LNCAP (cell line): ENCODE measurements at regions not wholly inside any gene's neighbourhood (a gene's known extent, or its start where the extent isn't known, plus 50 kb on each side); places are given as distances from the start of the nearest gene placed in this dataset.

Experiments
- CTCF ChIP-seq: fragments of 450-650 bp; IDR thresholded peaks from 2 replicates; pipeline ENCODE4 v1.5.1; 2017; ENCODE audit warnings: mild to moderate bottlenecking

- TF ChIP-seq CTCF = no peak
These were observed 160.5 kb upstream of the NSMCE3 start for GRCh38 chr15:29430124-29430523.

- no peak for TF ChIP-seq CTCF
These were observed 160.0 kb upstream of the NSMCE3 start for GRCh38 chr15:29429584-29429983.

- no peak for TF ChIP-seq CTCF
These were observed 159.4 kb upstream of the NSMCE3 start for GRCh38 chr15:29428925-29429573.

GRCh38 chr15:29425864-29426263, 156.2 kb upstream of the NSMCE3 start:
- no peak for TF ChIP-seq CTCF

GRCh38 chr15:29424118-29424517, 154.5 kb upstream of the NSMCE3 start:
- no peak for TF ChIP-seq CTCF

- no peak for TF ChIP-seq CTCF
These were observed 153.0 kb upstream of the NSMCE3 start for GRCh38 chr15:29422606-29423005.

GRCh38 chr15:29420188-29420587, 150.6 kb upstream of the NSMCE3 start:
- no peak for TF ChIP-seq CTCF

- no peak for TF ChIP-seq CTCF
These were observed 149.3 kb upstream of the NSMCE3 start for GRCh38 chr15:29418931-29419330.
